Renal cortical epithelial cell (primary cell): ENCODE measurements at regions not wholly inside any gene's neighbourhood (a gene's known extent, or its start where the extent isn't known, plus 50 kb on each side); places are given as distances from the start of the nearest gene placed in this dataset.

Experiments
- DNase-seq: peaks from one replicate; pipeline ENCODE4 v3.0.0-alpha.2; 2011; ENCODE audit warnings: low read depth

DNA sequence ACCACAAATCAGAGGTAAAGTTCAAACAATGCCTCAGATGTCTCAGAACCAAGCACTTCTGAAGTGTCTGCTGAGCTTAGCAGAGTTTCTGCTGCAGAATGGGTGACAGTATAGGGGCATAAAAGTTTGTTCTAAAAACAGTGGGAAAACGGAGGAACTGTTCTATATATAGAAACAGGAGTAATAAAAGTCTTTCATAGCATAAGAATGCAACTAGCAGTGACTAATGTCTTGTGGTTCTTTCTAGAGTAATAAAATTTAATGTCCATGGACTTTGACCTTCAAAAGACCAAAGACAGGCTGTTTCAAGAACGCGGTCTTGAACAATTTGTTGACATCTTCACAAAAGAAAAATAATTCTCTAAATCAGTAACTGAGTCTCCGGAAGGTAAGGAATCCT lies 107.5 kb upstream of the FAR2 start:
- DNase-seq: peak; percentile 97

DNA sequence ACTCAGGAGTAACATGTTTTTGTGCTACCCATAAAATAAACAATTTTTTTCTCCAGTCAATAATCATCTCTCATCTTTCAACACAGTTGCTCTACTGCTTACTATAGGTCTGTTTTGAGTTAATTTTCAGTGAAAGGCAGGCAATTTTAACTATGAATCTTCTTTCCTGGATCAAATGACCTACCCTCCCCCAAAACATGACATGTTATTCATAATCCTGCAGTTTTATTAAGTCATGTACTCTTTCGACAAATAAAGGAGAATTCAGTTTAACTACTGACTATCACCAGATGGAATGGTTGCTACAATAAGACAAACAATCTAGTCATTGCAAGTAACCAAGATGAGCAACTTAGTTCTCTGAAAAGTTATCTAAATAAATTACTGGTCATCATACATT lies 106.0 kb upstream of the FAR2 start:
- no peak for DNase-seq

DNA sequence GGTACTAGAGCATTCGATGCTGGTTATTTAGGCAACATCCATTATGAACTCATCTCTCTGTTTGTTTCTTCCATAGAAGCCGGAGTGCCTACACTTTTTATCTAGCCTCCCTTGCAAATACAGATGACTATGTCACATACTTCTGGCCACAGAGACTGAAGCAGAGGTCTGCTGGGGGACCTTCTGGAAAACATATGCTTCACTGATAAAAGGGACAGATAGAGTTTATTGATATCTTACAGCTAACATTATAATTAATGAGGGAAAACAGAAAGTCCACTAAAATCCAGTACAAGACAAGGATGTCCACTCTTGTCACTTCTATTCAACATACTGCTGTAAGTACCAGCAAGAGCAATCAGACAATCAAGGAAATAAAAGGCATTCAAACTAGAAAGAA lies 104.3 kb upstream of the FAR2 start:
- DNase-seq: no peak

DNA sequence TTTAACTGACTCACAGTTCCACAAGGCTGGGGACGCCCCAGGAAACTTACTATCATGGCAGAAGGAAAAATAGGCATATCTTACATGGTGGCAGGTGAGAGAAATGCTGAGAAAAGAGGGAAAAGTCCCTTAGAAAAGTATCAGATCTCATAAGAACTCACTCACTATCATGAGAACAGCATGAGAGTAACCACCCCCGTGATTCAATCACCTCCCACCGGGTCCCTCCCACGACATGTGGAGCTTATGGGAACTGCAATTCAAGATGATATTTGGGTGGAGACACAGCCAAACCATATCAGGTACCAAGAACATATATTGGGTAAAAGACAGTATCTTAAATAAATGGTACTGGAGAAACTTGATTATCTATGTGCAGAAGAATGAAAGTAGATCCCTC lies 100.3 kb upstream of the FAR2 start:
- no peak for DNase-seq

DNA sequence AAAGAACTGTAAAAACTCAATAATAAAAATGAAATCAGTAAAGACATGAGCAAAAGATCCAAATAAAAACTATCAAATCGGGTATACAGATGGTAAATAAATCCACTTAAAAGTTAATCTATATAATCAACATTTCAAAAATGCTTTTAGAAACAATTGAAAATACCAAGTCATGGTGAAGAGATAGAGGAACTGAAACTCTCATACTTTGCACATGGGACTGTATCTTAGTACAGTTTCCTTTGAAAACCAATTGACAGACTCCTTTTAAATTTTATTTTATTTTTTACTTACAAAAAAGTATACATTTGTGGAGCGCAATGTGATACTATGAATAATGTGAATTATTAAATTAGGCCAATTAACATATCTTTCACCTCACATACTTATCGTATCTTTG lies 98.6 kb upstream of the FAR2 start:
- no peak for DNase-seq

DNA sequence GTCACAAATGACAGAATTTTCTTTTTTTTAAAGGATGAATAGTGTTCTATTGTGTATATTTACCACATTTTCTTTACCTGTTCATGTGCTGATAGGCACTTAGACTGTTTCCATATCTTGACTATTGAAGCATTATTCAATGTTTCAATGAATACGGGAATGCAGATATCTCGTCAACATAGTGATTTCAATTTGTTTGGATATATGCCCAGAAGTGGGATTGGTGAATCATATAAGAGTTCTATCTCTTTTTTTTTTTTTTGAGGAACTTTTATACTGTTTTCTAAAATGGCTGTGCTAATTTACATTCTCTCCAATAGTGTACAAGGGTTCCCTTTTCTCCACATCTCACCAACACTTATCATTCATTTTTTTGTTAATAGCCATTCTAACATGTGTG lies 97.9 kb upstream of the FAR2 start:
- no peak for DNase-seq

DNA sequence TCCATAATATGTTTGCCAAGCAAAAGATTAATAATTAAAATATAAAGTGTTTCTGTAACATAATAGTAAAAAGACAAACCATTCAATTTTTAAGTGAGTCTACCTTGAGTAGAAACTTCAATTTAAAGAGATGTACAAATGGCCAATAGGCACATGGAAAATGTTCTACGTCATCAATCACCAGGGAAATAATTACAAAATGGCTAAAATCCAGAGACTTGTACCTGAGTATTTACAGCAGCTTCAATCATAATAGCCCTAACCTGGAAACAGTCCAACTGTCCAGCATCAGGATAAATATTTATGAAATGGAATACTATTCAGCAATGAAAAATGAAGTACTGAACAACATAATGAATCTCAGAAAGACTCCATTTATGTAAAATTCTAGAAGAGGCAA lies 95.5 kb upstream of the FAR2 start:
- DNase-seq: no peak

DNA sequence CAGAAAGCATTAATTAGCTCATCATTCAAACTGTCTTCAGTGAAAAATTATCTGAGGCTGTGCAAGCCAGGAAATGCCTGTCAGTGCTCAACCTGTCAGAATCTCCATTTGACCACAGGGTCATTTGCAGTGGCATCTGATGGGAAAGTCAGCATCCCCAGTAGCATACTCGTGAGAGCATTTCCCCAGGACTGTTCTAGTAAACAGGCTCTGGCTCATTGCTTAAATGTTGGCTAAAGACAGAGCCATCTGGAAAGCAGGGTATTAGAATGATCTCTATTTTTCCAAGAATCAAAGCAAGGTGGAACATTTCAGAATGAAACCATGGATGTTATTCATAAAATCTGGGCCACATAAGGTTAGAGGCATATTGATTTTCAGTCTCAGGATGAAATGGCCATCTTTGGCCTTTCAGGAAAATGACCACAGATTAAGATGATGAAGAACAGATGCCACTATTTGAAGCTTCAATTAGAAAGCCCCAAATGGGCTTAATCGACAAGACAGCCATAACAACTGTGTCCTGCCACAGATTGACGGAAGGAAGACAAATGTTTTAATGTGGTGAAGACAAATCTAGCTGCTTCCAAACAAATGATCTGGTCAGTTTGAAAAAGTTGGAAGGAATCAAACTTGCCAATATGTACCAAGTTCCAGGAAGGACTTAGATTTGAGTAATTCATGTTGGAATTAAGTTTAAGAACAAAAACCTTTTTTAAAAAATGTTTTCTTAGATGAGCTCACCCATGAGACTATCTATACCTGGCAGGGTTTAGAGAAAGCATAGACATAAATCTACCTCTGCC lies 94.0 kb upstream of the FAR2 start:
- peak; percentile 20 for DNase-seq

DNA sequence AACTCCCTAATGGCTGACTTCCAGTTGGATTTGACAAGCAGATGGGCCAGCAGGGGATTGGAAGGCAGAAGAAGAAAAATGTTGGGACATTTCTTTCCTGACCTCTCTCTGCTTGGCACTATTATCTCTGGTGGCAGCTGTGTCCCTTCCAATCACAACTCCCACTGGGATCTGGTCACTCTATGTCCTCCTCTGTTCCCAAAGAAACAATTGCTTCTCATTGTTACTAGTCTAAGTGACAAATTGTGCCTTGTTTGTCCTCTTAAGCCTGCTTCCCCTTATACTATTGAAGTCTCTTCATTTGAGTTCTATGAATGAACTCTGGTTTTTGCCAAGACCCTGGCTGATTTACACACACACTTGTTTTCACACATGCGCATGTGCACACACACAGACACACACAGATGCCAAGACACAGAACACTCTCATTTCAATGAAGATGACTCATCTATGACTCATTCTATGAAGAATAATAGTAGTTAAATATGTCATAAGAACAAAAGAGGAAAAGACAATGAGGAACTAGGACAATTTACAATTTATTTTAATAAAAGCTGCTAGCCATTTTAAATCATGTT lies 83.0 kb upstream of the FAR2 start:
- peak; percentile 53 for DNase-seq

DNA sequence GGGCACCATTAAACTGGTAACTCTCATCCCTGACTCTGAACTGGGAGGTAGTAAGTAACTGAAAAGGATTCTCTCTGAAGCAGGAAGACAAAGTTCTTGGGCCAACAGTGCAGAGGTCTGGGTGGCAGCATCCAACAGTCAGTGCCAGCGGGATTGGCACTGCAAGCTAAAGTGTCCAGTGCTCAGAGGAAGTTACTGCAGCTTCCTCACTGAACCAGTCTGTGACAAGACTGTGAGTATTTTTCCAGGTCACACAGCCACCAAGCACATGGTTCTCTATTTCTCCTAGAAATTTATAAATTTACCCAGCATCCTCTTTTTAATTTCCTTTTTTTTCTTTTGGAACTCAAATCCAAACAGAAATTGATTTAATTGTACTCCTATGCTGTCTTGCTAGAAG lies 81.6 kb upstream of the FAR2 start:
- DNase-seq: no peak

DNA sequence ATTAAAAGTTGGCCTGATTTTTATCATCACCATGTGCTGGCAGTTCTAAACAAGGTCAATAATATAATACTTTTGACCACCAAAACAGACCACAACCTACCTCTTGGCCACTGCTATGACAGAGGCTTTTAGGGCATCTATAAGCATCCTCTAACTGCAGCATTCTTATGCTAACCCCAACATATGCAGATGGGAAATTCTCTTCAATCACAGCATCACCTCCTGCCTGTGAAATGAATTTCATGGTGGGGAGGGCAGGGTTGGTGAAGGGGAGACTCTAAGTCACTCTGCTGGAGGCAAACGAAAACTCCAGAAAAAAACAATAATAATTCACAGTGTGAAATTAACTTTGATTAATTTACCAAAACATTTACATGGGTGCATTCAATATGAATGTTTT lies 78.8 kb upstream of the FAR2 start:
- DNase-seq: no peak

DNA sequence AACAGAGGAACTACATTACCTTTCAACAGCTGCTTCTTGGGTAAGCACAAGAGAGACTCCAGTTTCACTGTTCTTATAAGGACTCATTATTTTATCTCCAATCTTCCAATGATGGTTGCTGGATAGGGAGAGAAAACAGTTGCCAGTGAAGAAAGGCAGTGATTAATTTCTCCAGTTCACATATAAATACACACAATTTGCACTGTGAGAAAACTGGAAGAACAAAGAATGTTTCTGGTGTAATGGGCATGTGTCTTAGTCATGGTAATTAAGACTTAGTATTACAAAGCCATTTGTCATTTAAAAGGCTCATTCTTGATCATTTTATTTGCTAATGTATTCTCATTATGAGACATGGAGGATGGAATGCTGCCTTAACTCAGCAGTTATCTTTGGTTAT lies 78.0 kb upstream of the FAR2 start:
- peak; percentile 10 for DNase-seq

DNA sequence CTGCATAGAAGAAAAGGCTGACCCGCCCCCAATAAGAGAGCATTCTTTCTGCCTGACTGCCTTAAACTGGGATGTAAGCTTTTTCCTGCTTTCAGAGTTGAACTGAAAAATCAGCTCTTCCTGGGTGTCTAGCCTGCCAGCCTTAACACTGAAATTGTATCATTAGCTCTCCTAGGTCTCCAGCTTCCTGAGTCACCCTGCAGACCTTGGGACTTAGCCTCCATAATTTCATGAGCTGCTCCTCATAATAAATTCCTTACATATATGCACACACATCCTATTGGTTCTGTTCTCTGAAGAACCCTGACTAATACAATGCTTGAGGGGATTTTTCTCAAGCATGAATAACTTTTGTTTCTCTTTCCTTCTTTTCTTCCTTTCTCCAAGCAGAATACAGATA lies 76.4 kb upstream of the FAR2 start:
- DNase-seq: peak; percentile 75

DNA sequence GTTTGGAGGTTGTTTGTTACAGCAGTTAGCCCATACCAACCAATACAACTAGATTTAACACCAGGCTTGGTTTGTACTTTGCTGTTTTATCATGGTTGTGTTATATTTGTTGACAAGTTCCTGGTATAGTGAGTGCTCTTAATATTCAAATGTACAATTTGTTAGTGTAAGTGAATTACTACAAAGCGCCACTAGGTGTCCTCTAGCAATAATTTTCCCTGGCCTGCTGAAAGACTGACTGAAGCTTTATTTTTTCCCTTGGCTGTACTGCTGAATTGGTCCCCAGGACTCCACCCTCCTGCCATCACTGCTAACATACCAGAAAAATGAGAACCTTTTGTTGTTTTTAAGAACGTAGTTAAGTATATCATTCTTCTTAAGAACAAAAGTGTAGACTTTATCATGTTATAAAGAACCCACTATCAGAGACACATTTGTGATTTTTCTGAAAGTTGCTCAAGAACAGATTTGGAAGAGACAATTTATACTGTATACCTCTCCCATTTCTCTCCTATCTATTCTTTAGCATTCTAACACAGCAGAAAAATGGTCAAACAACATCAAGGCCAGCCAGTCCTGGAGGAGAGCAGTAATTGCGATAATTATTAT lies 75.3 kb upstream of the FAR2 start:
- peak; percentile 59 for DNase-seq

DNA sequence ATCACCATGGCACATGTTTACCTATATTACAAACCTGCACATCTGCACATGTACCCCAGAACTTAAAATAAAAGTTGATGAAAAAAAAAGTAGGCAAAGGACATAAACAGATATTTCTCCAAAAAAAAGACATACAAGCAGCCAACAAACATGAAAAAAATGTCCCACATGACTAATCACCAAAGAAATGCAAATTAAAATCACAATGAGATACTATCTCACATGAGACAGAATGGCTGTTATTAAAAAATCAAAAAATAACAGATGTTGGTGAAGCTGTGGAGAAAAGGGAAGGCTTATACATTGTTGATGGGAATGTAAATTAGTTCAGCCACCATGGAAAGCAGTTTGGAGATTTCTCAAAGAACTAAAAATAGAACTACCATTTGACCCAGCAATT lies 68.0 kb upstream of the FAR2 start:
- DNase-seq: no peak

DNA sequence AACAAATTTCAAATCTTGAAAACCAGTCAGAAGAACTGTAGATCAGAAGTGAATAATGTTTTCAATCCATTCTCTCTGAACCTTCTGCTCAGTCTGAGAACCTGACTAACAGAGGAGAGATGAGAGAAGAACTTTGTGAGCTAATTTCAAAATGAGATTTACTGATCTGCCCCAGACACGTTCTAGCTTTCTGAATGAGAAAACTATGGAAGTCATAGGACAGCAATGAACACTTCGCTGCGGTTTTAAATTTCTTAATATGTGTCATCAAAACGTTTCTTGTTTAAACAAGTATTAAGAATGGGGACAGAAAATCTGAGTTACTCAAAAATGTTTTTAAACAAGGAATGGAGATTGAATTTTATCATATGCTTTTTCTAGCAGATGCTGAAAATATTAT lies 66.6 kb upstream of the FAR2 start:
- DNase-seq: no peak

DNA sequence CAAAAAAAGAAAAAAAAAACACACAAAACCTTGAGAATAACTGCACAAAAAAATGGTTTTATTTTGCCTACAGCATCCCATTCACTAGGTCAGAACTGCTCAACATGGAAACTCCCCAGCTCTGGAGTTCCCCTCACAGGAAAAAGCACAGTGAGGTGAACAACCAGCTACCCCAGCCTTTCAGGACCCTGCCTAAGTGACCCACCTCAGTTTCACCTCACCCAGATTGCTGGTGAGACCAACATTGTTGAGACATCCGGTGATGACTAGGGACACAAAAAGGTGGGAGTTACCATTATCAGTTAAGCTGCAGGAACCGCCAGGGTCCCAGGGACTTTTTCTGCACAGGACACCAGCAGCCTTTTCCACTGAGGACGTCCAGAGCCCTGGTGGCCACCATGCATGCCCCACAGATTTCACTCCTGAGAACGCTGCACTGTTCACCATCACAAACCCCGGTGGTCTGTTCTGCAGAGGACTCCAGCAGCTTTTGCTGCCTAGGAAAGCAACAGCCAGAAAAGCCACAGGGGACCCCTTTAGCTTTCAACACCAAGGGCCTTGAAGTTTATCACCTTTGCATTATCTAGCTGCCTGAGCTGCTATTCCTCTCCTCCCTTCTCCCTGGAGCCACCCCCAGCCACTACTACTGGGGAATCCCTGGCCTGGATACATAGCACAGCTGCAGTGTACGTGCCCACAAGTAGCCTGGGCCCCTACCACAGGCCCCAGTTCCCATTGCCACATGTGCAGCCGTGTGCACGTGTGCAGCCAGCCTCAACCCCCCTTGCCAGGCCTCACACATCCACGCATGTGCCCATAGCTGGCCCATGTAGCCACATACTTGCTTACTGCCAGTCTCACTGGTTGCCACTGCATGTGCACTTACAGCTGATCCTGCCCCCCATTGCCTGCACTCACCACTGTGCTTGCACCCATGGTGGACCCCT lies 62.5 kb upstream of the FAR2 start:
- no peak for DNase-seq

DNA sequence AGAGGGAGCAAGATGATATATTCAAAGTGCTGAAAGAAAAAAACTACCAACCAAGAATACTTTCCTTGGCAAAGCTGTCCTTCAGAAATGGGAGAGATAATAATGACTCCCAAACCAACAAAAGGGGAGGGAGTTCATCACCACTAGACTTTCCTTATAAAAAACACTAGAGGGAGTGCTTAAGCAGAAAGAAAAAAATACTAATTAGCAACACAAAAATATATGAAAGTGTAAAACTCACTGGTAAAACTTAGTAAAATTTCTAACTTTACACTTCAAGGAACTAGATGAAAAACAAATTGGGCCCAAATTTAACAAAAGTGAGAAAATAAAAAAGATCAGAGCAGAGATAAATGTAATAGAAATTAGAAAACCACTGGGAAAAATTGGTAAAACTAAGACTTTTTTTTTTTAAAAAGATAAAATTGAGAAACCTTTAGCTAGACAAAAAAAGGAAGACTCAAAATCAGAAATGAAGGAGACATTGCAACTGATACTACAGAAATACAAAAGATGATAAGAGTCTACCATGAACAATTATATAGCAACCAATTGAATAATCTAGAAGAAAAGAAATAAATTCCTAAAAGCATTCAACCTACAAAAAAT lies 60.4 kb upstream of the FAR2 start:
- DNase-seq: peak; percentile 37
